B cell (primary cell): ENCODE measurements at regions not wholly inside any gene's neighbourhood (a gene's known extent, or its start where the extent isn't known, plus 50 kb on each side); places are given as distances from the start of the nearest gene placed in this dataset.

Experiments
- ATAC-seq: fragments of 200-7000 bp; cut with Tn5 transposase; one replicate; pipeline ENCODE4 v1.10.0; 2021; ENCODE audit warnings: low read depth, mild to moderate bottlenecking, moderate number of reproducible peaks, moderate library complexity
- CTCF ChIA-PET: fragments of 350-600 bp; sonication (Branson Sonifier 250); formaldehyde crosslinking; loops from one replicate; lab custom pipeline; 2021; ENCODE audit warnings: antibody characterized with exemption, inconsistent platforms; lab: Charles Lee
- POLR2A ChIA-PET: fragments of 350-600 bp; sonication (Branson Sonifier 250); formaldehyde crosslinking; loops from one replicate; lab custom pipeline; 2021; ENCODE audit warnings: antibody characterized with exemption; lab: Charles Lee
- DNase-seq: peaks from one replicate; pipeline ENCODE4 v3.0.0; 2013
- H2AFZ ChIP-seq: 2 replicates; pipeline ENCODE4 v1.6.1; 2012; ENCODE audit warnings: mild to moderate bottlenecking, low read depth, low read length; ENCODE audit not compliant: insufficient read depth, poor library complexity, severe bottlenecking
- H3K27ac ChIP-seq, 2 donors: 1 replicate in 1 of 2; 2 replicates in 1 of 2; pipeline ENCODE4 v1.5.1; 2012 to 2013; ENCODE audit warnings: low read length in 2 of 2, mild to moderate bottlenecking in 2 of 2, moderate library complexity in 1 of 2
- H3K27me3 ChIP-seq, 4 experiments: fragments of 200-600 bp in 1 of 4; sonication (generic) in 1 of 4; replicated peaks in 1 of 4; 1 replicate in 2 of 4; 2 replicates in 2 of 4; pipeline versions ENCODE4 v1.6.1 to v1.7.0; 2013 to 2016; ENCODE audit warnings: low read length in 3 of 4, mild to moderate bottlenecking in 2 of 4, mixed read lengths in 1 of 4, moderate library complexity in 1 of 4; ENCODE audit not compliant: insufficient read depth in 4 of 4, control insufficient read depth in 3 of 4; ENCODE audit errors: control extremely low read depth in 1 of 4
- H3K36me3 ChIP-seq, 2 experiments: replicated peaks in 1 of 2; 1 replicate in 1 of 2; 2 replicates in 1 of 2; pipeline versions ENCODE4 v1.6.1 to v1.7.1; 2013; ENCODE audit warnings: low read length in 1 of 2; ENCODE audit not compliant: insufficient read depth in 2 of 2, control insufficient read depth in 1 of 2; ENCODE audit errors: control extremely low read depth in 1 of 2, extremely low read depth in 1 of 2
- H3K4me1 ChIP-seq, 2 donors: fragments of 200-600 bp in 1 of 2; sonication (generic) in 1 of 2; 1 replicate in 1 of 2; 2 replicates in 1 of 2; pipeline versions ENCODE4 v1.5.1 to v1.6.1; 2013 to 2017; ENCODE audit warnings: low read length in 2 of 2; ENCODE audit not compliant: control insufficient read depth in 2 of 2, insufficient read depth in 2 of 2
- H3K4me2 ChIP-seq: replicated peaks from 2 replicates; pipeline ENCODE3; 2012; ENCODE audit warnings: mild to moderate bottlenecking, low read depth, low read length; ENCODE audit not compliant: poor library complexity, severe bottlenecking
- H3K4me3 ChIP-seq, 5 experiments: fragments of 200-600 bp in 1 of 5; sonication (generic) in 1 of 5; 1 replicate in 3 of 5; 2 replicates in 2 of 5; pipeline versions ENCODE4 v1.5.1 to v1.7.0; 2011 to 2016; ENCODE audit warnings: low read length in 4 of 5, mild to moderate bottlenecking in 4 of 5, low read depth in 2 of 5, control low read depth in 1 of 5, moderate library complexity in 1 of 5; ENCODE audit not compliant: insufficient read depth in 1 of 5; ENCODE audit errors: control extremely low read depth in 1 of 5, extremely low read depth in 1 of 5
- H3K79me2 ChIP-seq: fragments of 200-600 bp; sonication (generic); one replicate; pipeline ENCODE4 v1.6.0; 2016; ENCODE audit warnings: low read length; ENCODE audit not compliant: control insufficient read depth, insufficient read depth
- H3K9ac ChIP-seq: fragments of 200-600 bp; sonication (generic); 2 replicates; pipeline ENCODE4 v1.6.1; 2017; ENCODE audit warnings: mild to moderate bottlenecking, low read length, moderate library complexity
- H3K9me3 ChIP-seq, 3 donors: one replicate each; pipeline versions ENCODE4 v1.6.1 to v1.7.1; 2013; ENCODE audit warnings: low read length in 2 of 3; ENCODE audit not compliant: control insufficient read depth in 2 of 3, insufficient read depth in 1 of 3; ENCODE audit errors: control extremely low read depth in 1 of 3
- H4K20me1 ChIP-seq: 2 replicates; pipeline ENCODE4 v1.6.0; 2012; ENCODE audit warnings: mild to moderate bottlenecking, low read length; ENCODE audit not compliant: insufficient read depth, control insufficient read depth, poor library complexity, severe bottlenecking
- H3K27ac Mint-ChIP-seq: one replicate; pipeline ENCODE4 v1.8.0; 2021; ENCODE audit warnings: mixed read lengths
- H3K27me3 Mint-ChIP-seq: one replicate; pipeline ENCODE4 v1.8.0; 2021; ENCODE audit warnings: mixed read lengths
- H3K4me1 Mint-ChIP-seq: one replicate; pipeline ENCODE4 v1.8.0; 2021; ENCODE audit warnings: mixed read lengths
- H3K4me3 Mint-ChIP-seq: one replicate; pipeline ENCODE4 v1.8.0; 2021; ENCODE audit warnings: mixed read lengths
- H3K9me3 Mint-ChIP-seq: one replicate; pipeline ENCODE4 v1.8.0; 2022; ENCODE audit warnings: mixed read lengths; ENCODE audit not compliant: insufficient read depth
- CTCF ChIP-seq: fragments of 200-600 bp; IDR thresholded peaks from one replicate; pipeline ENCODE4 v1.8.0; 2022; ENCODE audit warnings: antibody characterized with exemption, mild to moderate bottlenecking
- EZH2 ChIP-seq: IDR thresholded peaks from 2 replicates; pipeline ENCODE4 v1.6.1; 2012; ENCODE audit warnings: borderline replicate concordance, low read depth, mild to moderate bottlenecking, moderate library complexity, low read length; ENCODE audit not compliant: insufficient read depth, poor library complexity, severe bottlenecking
- WGBS: methylation state at CpG from one replicate; pipeline ENCODE4 v1.1.5; 2013; ENCODE audit warnings: missing lambda C conversion rate; ENCODE audit not compliant: insufficient coverage; 5-methylcytosine and 5-hydroxymethylcytosine counted together
- intact Hi-C: fragments of 100-400 bp; cut with micrococcal nuclease; formaldehyde crosslinking; loops from one replicate; pipeline ENCODE4 v1.10.0; 2022

GRCh38 chr14:99077076-99077843 is 194.7 kb downstream of the BCL11B start:
- no peak overlapping the region for H2AFZ ChIP-seq
- ATAC-seq (no peak), DNase-seq (no peak)
- H3K4me1 Mint-ChIP-seq: no peaks in the 10 kb centered on the region
- no peak overlapping the region for H3K4me3 ChIP-seq
- peaks cover 0 to 45% (median 0%) of the 10 kb centered on the region in 3 donors for H3K9me3 ChIP-seq
- no peak overlapping the region for H3K4me2 ChIP-seq
- H3K4me3 Mint-ChIP-seq: no peak overlapping the region
- CTCF ChIA-PET: no interaction called here
- POLR2A ChIA-PET: no interaction called here
- H3K27me3 ChIP-seq: no peaks in the 10 kb centered on the region
- intact Hi-C loops: no loop called here
- no peaks in the 10 kb centered on the region for H3K9me3 Mint-ChIP-seq
- 74% methylated on average over 5 of the region's 8 CpGs for WGBS
- no peaks in the 10 kb centered on the region for H3K4me1 ChIP-seq
- TF ChIP-seq EZH2: no peak
- no peak for TF ChIP-seq CTCF
- H3K27me3 Mint-ChIP-seq: no peaks in the 10 kb centered on the region
- no peak overlapping the region for H3K9ac ChIP-seq
- no peak overlapping the region for H3K27ac ChIP-seq
- no peak overlapping the region for H3K27ac Mint-ChIP-seq
- no peaks in the 10 kb centered on the region for H3K36me3 ChIP-seq
- no peaks in the 10 kb centered on the region for H3K79me2 ChIP-seq
- H4K20me1 ChIP-seq: no peaks in the 10 kb centered on the region

GRCh38 chr14:99077844-99078236 is 194.2 kb downstream of the BCL11B start:
- Histone ChIP-seq H3K79me2 (no peaks in the 10 kb centered on the region), H3K27ac (no peak overlapping the region), H3K9me3 (peaks cover 0 to 39% (median 0%) of the 10 kb centered on the region in 3 donors), H3K4me1 (no peaks in the 10 kb centered on the region), H2AFZ (no peak overlapping the region), H3K36me3 (no peaks in the 10 kb centered on the region), H4K20me1 (no peaks in the 10 kb centered on the region), H3K4me3 (no peak overlapping the region), H3K27me3 (no peaks in the 10 kb centered on the region), H3K9ac (no peak overlapping the region), H3K4me2 (no peak overlapping the region)
- DNase-seq (no peak), ATAC-seq (no peak)
- H3K4me1 Mint-ChIP-seq: no peaks in the 10 kb centered on the region
- no peak overlapping the region for H3K4me3 Mint-ChIP-seq
- no peak for TF ChIP-seq CTCF
- no peak for TF ChIP-seq EZH2
- no peaks in the 10 kb centered on the region for H3K27me3 Mint-ChIP-seq
- H3K27ac Mint-ChIP-seq: no peak overlapping the region
- intact Hi-C loops: no loop called here
- H3K9me3 Mint-ChIP-seq: no peaks in the 10 kb centered on the region
- CTCF ChIA-PET: no interaction called here
- POLR2A ChIA-PET: no interaction called here
- WGBS: 93% methylated on average over 5 of the region's 6 CpGs
